ENCODE measurements at regions not wholly inside any gene's neighbourhood (a gene's known extent, or its start where the extent isn't known, plus 50 kb on each side); places are given as distances from the start of the nearest gene placed in this dataset.

DNA sequence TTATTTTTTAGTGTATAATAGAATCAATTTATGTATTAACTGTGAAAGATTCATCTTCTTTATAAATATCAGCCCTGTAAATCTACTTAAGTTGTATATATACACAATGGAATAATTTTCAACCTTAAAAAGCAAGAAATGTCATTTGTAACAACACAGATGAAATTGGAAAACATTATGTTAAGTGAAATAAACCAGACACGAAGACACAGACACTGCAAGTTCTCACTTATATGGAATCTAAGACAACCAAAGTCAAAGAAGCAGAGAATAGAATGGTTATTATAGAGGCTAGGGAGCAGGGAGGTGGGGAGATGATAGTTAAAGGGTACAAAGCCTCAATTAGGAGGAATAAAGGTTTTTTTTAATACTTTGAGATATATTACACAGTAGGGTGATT, 1404.4 kb downstream of the HACE1 start:
- TF ChIP-seq, protein P1, sequence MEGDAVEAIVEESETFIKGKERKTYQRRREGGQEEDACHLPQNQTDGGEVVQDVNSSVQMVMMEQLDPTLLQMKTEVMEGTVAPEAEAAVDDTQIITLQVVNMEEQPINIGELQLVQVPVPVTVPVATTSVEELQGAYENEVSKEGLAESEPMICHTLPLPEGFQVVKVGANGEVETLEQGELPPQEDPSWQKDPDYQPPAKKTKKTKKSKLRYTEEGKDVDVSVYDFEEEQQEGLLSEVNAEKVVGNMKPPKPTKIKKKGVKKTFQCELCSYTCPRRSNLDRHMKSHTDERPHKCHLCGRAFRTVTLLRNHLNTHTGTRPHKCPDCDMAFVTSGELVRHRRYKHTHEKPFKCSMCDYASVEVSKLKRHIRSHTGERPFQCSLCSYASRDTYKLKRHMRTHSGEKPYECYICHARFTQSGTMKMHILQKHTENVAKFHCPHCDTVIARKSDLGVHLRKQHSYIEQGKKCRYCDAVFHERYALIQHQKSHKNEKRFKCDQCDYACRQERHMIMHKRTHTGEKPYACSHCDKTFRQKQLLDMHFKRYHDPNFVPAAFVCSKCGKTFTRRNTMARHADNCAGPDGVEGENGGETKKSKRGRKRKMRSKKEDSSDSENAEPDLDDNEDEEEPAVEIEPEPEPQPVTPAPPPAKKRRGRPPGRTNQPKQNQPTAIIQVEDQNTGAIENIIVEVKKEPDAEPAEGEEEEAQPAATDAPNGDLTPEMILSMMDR (IDR thresholded peaks at IDR 0.05; ENCODE audit: insufficient read depth, low read depth, low read length, missing control alignments): no peak
- H3K4me3 ChIP-seq (ENCODE audit: low read depth, low read length): no peak overlapping the region
- no peak for DNase-seq (ENCODE audit: low read depth)

DNA sequence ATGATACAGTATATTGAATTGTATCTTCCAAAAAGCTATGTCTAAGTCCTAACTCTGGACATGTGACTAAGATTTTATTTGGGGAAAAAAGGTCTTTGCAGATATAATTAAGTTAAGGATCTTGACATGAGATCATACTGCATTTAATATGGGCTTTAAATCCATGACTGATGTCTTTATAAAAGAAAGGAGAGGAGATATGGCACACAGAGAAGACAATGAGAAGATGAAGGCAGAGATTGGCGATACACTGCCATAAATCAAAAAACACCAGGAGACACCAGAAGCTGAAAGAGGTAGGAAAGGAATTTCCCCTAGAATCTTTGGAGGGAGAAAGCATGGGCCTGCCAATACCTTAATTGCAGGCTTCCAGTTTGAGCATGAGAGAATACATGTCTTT, 1450.2 kb downstream of the HACE1 start:
- no peak for DNase-seq (ENCODE audit: low read depth)
- H3K4me3 ChIP-seq (ENCODE audit: low read depth, low read length): no peak overlapping the region
- TF ChIP-seq, protein P1 (IDR thresholded peaks at IDR 0.05; ENCODE audit: insufficient read depth, low read depth, low read length, missing control alignments): no peak

GRCh38 chr6:103405321-103405720, 1454.4 kb downstream of the HACE1 start:
- H3K4me3 ChIP-seq (ENCODE audit: low read depth, low read length): no peak overlapping the region
- DNase-seq (ENCODE audit: low read depth): no peak
- TF ChIP-seq, protein P1 (IDR thresholded peaks at IDR 0.05; ENCODE audit: insufficient read depth, low read depth, low read length, missing control alignments): no peak

DNA sequence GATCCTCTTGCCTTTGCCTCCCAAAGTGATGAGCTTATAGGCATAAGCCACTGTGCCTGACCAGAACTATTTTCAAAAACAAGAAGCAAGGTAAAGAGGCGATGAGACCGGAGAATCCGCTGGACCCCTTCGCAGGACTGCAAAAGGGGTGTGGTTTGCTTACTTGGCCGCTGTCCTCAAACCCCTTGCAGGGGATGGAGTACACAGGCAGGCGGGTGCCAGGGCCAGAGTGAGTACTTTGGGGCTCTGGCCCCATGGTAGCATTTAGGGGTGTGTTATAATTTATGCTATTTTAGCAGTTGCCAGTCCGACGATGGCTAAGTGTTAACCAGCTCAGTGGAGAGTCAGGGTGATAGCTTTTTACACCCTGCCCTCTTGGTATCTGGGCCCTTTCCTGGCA, 1454.9 kb downstream of the HACE1 start:
- TF ChIP-seq, protein P1 (IDR thresholded peaks at IDR 0.05; ENCODE audit: insufficient read depth, low read depth, low read length, missing control alignments): no peak
- DNase-seq (ENCODE audit: low read depth): no peak
- H3K4me3 ChIP-seq (ENCODE audit: low read depth, low read length): no peak overlapping the region

GRCh38 chr6:103396768-103397167, 1463.0 kb downstream of the HACE1 start:
- no peak overlapping the region for H3K4me3 ChIP-seq (ENCODE audit: low read depth, low read length)
- TF ChIP-seq, protein P1 (IDR thresholded peaks at IDR 0.05; ENCODE audit: insufficient read depth, low read depth, low read length, missing control alignments): no peak

GRCh38 chr6:103379272-103379671, 1480.4 kb downstream of the HACE1 start:
- no peak for DNase-seq (ENCODE audit: low read depth)
- TF ChIP-seq, protein P1 (IDR thresholded peaks at IDR 0.05; ENCODE audit: insufficient read depth, low read depth, low read length, missing control alignments): no peak
- H3K4me3 ChIP-seq (ENCODE audit: low read depth, low read length): no peak overlapping the region

More at GRCh38 chr6:103396768-103397167, 1463.0 kb downstream of the HACE1 start:
- DNase-seq (ENCODE audit: low read depth): no peak

- DNase-seq (ENCODE audit: low read depth): no peak
- no peak overlapping the region for H3K4me3 ChIP-seq (ENCODE audit: low read depth, low read length)
- TF ChIP-seq, protein P1 (IDR thresholded peaks at IDR 0.05; ENCODE audit: insufficient read depth, low read depth, low read length, missing control alignments): no peak
These were observed 1492.5 kb downstream of the HACE1 start for GRCh38 chr6:103367212-103367611.
